Chondrocyte (in vitro differentiated cells): ENCODE measurements at regions not wholly inside any gene's neighbourhood (a gene's known extent, or its start where the extent isn't known, plus 50 kb on each side); places are given as distances from the start of the nearest gene placed in this dataset.

Experiments used
- DNase-seq: peaks from one replicate; pipeline ENCODE4 v3.0.0; 2021; ENCODE audit warnings: mixed read lengths, low spot score
- H3K27ac Mint-ChIP-seq: one replicate; pipeline ENCODE4 v1.8.0; 2021; ENCODE audit warnings: mild to moderate bottlenecking, moderate library complexity, mixed read lengths; ENCODE audit not compliant: unreplicated experiment
- H3K27me3 Mint-ChIP-seq: 2 replicates; pipeline ENCODE4 v1.8.0; 2021; ENCODE audit warnings: low read depth, mixed read lengths
- H3K36me3 Mint-ChIP-seq: 2 replicates; pipeline ENCODE4 v1.8.0; 2021; ENCODE audit warnings: low read depth, mixed read lengths
- H3K4me1 Mint-ChIP-seq: 2 replicates; pipeline ENCODE4 v1.8.0; 2021; ENCODE audit warnings: low read depth, mild to moderate bottlenecking, mixed read lengths
- H3K4me3 Mint-ChIP-seq: one replicate; pipeline ENCODE4 v1.8.0; 2021; ENCODE audit warnings: mild to moderate bottlenecking, moderate library complexity, mixed read lengths; ENCODE audit not compliant: unreplicated experiment
- H3K9me3 Mint-ChIP-seq: 2 replicates; pipeline ENCODE4 v1.8.0; 2021; ENCODE audit warnings: low read depth, mixed read lengths
- CTCF ChIP-seq: fragments of 200-600 bp; sonication (generic); IDR thresholded peaks from 2 replicates; pipeline ENCODE4 v1.5.0; 2021; ENCODE audit warnings: antibody characterized with exemption, mild to moderate bottlenecking, moderate library complexity

- H3K4me1 Mint-ChIP-seq, result no peaks in the 10 kb centered on the region
- H3K36me3 Mint-ChIP-seq, result no peaks in the 10 kb centered on the region
- no peak for DNase-seq
- peaks cover 19% of the 10 kb centered on the region for H3K9me3 Mint-ChIP-seq
- TF ChIP-seq CTCF, result no peak
- peaks cover 2% of the 10 kb centered on the region for H3K27me3 Mint-ChIP-seq
- H3K4me3 Mint-ChIP-seq, result no peak overlapping the region
- no peak overlapping the region for H3K27ac Mint-ChIP-seq
These were observed 87.1 kb upstream of the OPCML start for GRCh38 chr11:133619397-133619796.

DNA sequence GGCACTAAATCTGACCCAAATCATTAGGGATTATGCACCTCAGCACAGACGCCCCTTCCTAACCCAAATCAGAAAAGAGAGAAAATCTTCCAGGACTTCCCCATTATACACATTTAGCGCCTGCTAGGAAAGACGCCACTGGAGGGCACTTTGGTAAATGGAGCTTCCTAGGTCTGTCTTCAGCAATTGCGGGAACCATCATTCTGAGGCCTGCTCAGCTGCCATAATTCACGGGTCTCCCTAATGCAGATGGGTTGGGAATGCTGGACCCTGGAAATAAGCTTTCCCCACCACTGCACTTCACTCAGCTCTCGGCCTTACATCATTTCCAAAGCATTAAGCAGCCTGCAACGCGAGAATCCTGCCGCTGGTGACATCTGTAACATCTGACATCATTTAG, 86.2 kb upstream of the OPCML start:
- Mint-ChIP-seq H3K4me3 (no peak overlapping the region), H3K4me1 (no peaks in the 10 kb centered on the region), H3K27ac (no peak overlapping the region), H3K9me3 (peaks cover 19% of the 10 kb centered on the region), H3K36me3 (no peaks in the 10 kb centered on the region), H3K27me3 (peaks cover 2% of the 10 kb centered on the region)
- no peak for TF ChIP-seq CTCF
- no peak for DNase-seq

- no peak for TF ChIP-seq CTCF
- Mint-ChIP-seq H3K4me1 (no peaks in the 10 kb centered on the region), H3K4me3 (no peak overlapping the region), H3K27me3 (no peaks in the 10 kb centered on the region), H3K36me3 (no peaks in the 10 kb centered on the region), H3K27ac (no peak overlapping the region), H3K9me3 (peaks cover 18% of the 10 kb centered on the region)
- DNase-seq, result no peak
These were observed 76.2 kb upstream of the OPCML start for GRCh38 chr11:133608496-133608895.

- Mint-ChIP-seq H3K9me3 (peaks cover 15% of the 10 kb centered on the region), H3K4me3 (no peak overlapping the region), H3K27me3 (no peaks in the 10 kb centered on the region), H3K36me3 (no peaks in the 10 kb centered on the region), H3K4me1 (no peaks in the 10 kb centered on the region), H3K27ac (no peak overlapping the region)
- no peak for TF ChIP-seq CTCF
- DNase-seq, result no peak
These were observed 73.8 kb upstream of the OPCML start for GRCh38 chr11:133606124-133606523.

- no peak for TF ChIP-seq CTCF
- no peak overlapping the region for H3K27ac Mint-ChIP-seq
- no peak overlapping the region for H3K4me3 Mint-ChIP-seq
- DNase-seq, result no peak
- no peaks in the 10 kb centered on the region for H3K4me1 Mint-ChIP-seq
- no peaks in the 10 kb centered on the region for H3K27me3 Mint-ChIP-seq
- no peaks in the 10 kb centered on the region for H3K36me3 Mint-ChIP-seq
- peaks cover 13% of the 10 kb centered on the region for H3K9me3 Mint-ChIP-seq
These were observed 73.2 kb upstream of the OPCML start for GRCh38 chr11:133605482-133605881.
